Keratinocyte (primary cell): ENCODE measurements at regions not wholly inside any gene's neighbourhood (a gene's known extent, or its start where the extent isn't known, plus 50 kb on each side); places are given as distances from the start of the nearest gene placed in this dataset.

Experiments used
- DNase-seq: peaks from one replicate; pipeline ENCODE4 v3.0.0-alpha.2; 2011; ENCODE audit warnings: low read depth, missing footprints, low spot score
- FAIRE-seq: peaks from 2 replicates; lab custom pipeline; 2011; peaks lifted over from hg19 to GRCh38; lab: Jason Lieb, UNC
- H2AFZ ChIP-seq: 2 replicates; pipeline ENCODE4 v1.6.0; 2012; ENCODE audit warnings: low read length, control low read depth, inconsistent platforms; ENCODE audit not compliant: control insufficient read depth
- H3K27ac ChIP-seq: 2 replicates; pipeline ENCODE4 v1.5.1; 2011; ENCODE audit warnings: low read length; ENCODE audit not compliant: control insufficient read depth, insufficient read depth
- H3K27me3 ChIP-seq: 3 replicates; pipeline ENCODE4 v1.6.0; 2011; ENCODE audit warnings: low read length; ENCODE audit not compliant: control insufficient read depth, insufficient read depth; ENCODE audit errors: extremely low read depth
- H3K36me3 ChIP-seq, 2 experiments: 2 replicates in 1 of 2; 3 replicates in 1 of 2; pipeline ENCODE4 v1.5.1; 2011; ENCODE audit warnings: low read length in 2 of 2, mild to moderate bottlenecking in 1 of 2; ENCODE audit not compliant: control insufficient read depth in 2 of 2, insufficient read depth in 2 of 2; ENCODE audit errors: extremely low read depth in 1 of 2
- H3K4me1 ChIP-seq: 3 replicates; pipeline ENCODE4 v1.5.1; 2011; ENCODE audit warnings: low read length; ENCODE audit not compliant: control insufficient read depth, insufficient read depth; ENCODE audit errors: extremely low read depth
- H3K4me2 ChIP-seq: 3 replicates; pipeline ENCODE4 v1.6.0; 2011; ENCODE audit warnings: low read depth, low read length; ENCODE audit not compliant: control insufficient read depth, insufficient read depth; ENCODE audit errors: extremely low read depth
- H3K4me3 ChIP-seq, 3 experiments: fragments of 200-600 bp in 1 of 3; sonication (generic) in 1 of 3; 2 replicates in 2 of 3; 3 replicates in 1 of 3; pipeline ENCODE4 v1.5.1; 2011 to 2016; ENCODE audit warnings: low read length in 3 of 3, mild to moderate bottlenecking in 3 of 3, control low read depth in 2 of 3, inconsistent platforms in 1 of 3, low read depth in 1 of 3, mixed read lengths in 1 of 3, mixed run types in 1 of 3, moderate library complexity in 1 of 3; ENCODE audit not compliant: control insufficient read depth in 2 of 3, insufficient read depth in 2 of 3; ENCODE audit errors: extremely low read depth in 1 of 3
- H3K79me2 ChIP-seq: 2 replicates; pipeline ENCODE4 v1.6.0; 2012; ENCODE audit warnings: low read length; ENCODE audit not compliant: control insufficient read depth, insufficient read depth
- H3K9ac ChIP-seq: 3 replicates; pipeline ENCODE4 v1.6.0; 2011; ENCODE audit warnings: low read length; ENCODE audit not compliant: control insufficient read depth, insufficient read depth; ENCODE audit errors: extremely low read depth
- H3K9me1 ChIP-seq: 3 replicates; pipeline ENCODE4 v1.6.0; 2011; ENCODE audit warnings: low read length; ENCODE audit not compliant: control insufficient read depth, insufficient read depth; ENCODE audit errors: extremely low read depth
- H3K9me3 ChIP-seq: 2 replicates; pipeline ENCODE4 v1.5.1; 2012; ENCODE audit warnings: low read depth, low read length; ENCODE audit not compliant: control insufficient read depth
- H4K20me1 ChIP-seq: 3 replicates; pipeline ENCODE4 v1.6.0; 2011; ENCODE audit warnings: low read length; ENCODE audit not compliant: control insufficient read depth, insufficient read depth; ENCODE audit errors: extremely low read depth
- EZH2 ChIP-seq: IDR thresholded peaks from one replicate; pipeline ENCODE4 v1.6.1; 2012; ENCODE audit warnings: inconsistent platforms, mild to moderate bottlenecking, low read length, moderate library complexity
- dilution Hi-C: fragments of 300-500 bp; cut with MboI; formaldehyde crosslinking; loops from one replicate; pipeline ENCODE4 v1.7.0; 2020; ENCODE audit warnings: low sequenced_read_pairs; ENCODE audit not compliant: extremely low pct_ligation_motif_present
- TF ChIP-seq, protein P1 (sequence below), 3 experiments: IDR thresholded peaks in 1 of 3; conservative IDR thresholded peaks in 1 of 3; optimal IDR thresholded peaks in 1 of 3; 2 replicates in 2 of 3; 3 replicates in 1 of 3; pipeline versions ENCODE3 to v1.5.1; 2011; ENCODE audit warnings: low read length in 3 of 3, mild to moderate bottlenecking in 3 of 3, moderate library complexity in 2 of 3, control low read depth in 1 of 3, inconsistent platforms in 1 of 3; ENCODE audit not compliant: insufficient read depth in 2 of 3; ENCODE audit errors: extremely low read depth in 1 of 3

DNA sequence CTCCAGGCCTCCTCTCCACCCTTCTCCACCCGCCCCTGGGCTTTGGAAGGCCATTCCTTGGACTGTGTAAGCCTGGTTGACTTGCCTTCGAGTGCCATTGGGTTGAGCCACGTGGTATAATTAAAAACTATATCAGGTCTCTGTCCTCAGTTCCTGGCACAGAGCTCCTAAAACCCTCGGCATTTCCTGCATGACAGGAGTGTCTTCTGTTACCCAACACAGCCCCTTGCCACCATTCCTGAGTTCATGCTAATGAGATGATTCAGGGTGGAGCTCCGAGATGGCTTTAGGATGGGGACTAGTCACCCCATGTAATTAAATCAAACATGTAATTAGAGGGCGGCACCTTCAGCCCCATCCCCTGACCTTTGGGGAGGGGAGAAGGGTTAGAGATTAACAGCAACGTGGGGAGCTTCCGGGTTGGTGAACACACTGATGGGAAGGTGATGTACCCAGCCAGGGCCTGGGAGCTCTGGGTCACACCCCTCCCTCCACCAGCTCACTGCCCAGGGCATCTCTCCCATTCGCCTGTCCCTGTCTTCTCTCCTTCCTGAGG lies 256.4 kb downstream of the FAM43A start:
- TF ChIP-seq, protein P1, sequence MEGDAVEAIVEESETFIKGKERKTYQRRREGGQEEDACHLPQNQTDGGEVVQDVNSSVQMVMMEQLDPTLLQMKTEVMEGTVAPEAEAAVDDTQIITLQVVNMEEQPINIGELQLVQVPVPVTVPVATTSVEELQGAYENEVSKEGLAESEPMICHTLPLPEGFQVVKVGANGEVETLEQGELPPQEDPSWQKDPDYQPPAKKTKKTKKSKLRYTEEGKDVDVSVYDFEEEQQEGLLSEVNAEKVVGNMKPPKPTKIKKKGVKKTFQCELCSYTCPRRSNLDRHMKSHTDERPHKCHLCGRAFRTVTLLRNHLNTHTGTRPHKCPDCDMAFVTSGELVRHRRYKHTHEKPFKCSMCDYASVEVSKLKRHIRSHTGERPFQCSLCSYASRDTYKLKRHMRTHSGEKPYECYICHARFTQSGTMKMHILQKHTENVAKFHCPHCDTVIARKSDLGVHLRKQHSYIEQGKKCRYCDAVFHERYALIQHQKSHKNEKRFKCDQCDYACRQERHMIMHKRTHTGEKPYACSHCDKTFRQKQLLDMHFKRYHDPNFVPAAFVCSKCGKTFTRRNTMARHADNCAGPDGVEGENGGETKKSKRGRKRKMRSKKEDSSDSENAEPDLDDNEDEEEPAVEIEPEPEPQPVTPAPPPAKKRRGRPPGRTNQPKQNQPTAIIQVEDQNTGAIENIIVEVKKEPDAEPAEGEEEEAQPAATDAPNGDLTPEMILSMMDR (optimal IDR thresholded peaks at IDR 0.05 in 1 of 3, IDR thresholded peaks at IDR 0.05 in 1 of 3, conservative IDR thresholded peaks at IDR 0.05 in 1 of 3; ENCODE audit: extremely low read depth in 1 of 3, insufficient read depth in 2 of 3, low read length in 3 of 3) = no peak
- no peak for TF ChIP-seq EZH2
- H3K4me2 ChIP-seq = no peak overlapping the region
- no peak for FAIRE-seq
- H3K4me1 ChIP-seq = no peaks in the 10 kb centered on the region
- H3K27me3 ChIP-seq = peaks cover 8% of the 10 kb centered on the region
- no peaks in the 10 kb centered on the region for H3K9me1 ChIP-seq
- no peak overlapping the region for H3K27ac ChIP-seq
- no peak for DNase-seq
- dilution Hi-C loops = no loop called here
- no peaks in the 10 kb centered on the region for H3K36me3 ChIP-seq
- H3K9me3 ChIP-seq = no peaks in the 10 kb centered on the region
- H4K20me1 ChIP-seq = no peaks in the 10 kb centered on the region
- H3K79me2 ChIP-seq = no peaks in the 10 kb centered on the region
- no peak overlapping the region for H3K9ac ChIP-seq
- H2AFZ ChIP-seq = no peak overlapping the region
- no peak overlapping the region for H3K4me3 ChIP-seq

DNA sequence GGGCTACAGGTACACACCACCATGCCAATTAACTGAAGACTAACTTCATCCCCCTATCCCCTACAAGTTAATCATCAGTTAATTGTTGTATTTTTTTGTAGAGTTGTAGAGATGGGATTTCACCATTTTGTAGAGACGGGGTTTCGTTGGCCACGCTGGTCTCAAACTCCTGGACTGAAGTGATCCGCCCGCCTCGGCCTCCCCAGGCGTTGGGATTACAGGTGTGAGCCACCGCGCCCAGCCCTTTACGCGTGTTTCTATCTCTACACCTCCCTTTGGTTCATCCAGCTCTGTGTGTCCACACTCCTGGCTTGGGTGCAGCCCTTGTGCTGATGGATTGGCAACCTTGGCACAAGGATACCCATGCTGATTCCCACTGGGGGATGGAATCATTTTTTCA lies 258.8 kb downstream of the FAM43A start:
- Histone ChIP-seq H3K4me1 (no peaks in the 10 kb centered on the region), H2AFZ (no peak overlapping the region), H3K36me3 (no peaks in the 10 kb centered on the region), H3K9ac (no peak overlapping the region), H3K4me2 (no peak overlapping the region), H3K27ac (no peak overlapping the region), H3K79me2 (no peaks in the 10 kb centered on the region), H3K9me3 (no peaks in the 10 kb centered on the region), H4K20me1 (no peaks in the 10 kb centered on the region), H3K27me3 (peaks cover 8% of the 10 kb centered on the region), H3K9me1 (no peaks in the 10 kb centered on the region), H3K4me3 (no peak overlapping the region)
- no peak for FAIRE-seq
- no peak for DNase-seq
- dilution Hi-C loops = no loop called here
- no peak for TF ChIP-seq EZH2
- TF ChIP-seq, protein P1 (optimal IDR thresholded peaks at IDR 0.05 in 1 of 3, IDR thresholded peaks at IDR 0.05 in 1 of 3, conservative IDR thresholded peaks at IDR 0.05 in 1 of 3; ENCODE audit: extremely low read depth in 1 of 3, insufficient read depth in 2 of 3, low read length in 3 of 3) = no peak
